Erythroblast (primary cell): ENCODE measurements at regions not wholly inside any gene's neighbourhood (a gene's known extent, or its start where the extent isn't known, plus 50 kb on each side); places are given as distances from the start of the nearest gene placed in this dataset.

Source experiments
- GATA1 ChIP-seq: IDR thresholded peaks from 2 replicates; pipeline ENCODE4 v1.6.1; 2011; ENCODE audit warnings: low read depth, mild to moderate bottlenecking, control low read depth, low read length, moderate library complexity
- POLR2A ChIP-seq: IDR thresholded peaks from 2 replicates; pipeline ENCODE4 v1.6.1; 2011; ENCODE audit warnings: mild to moderate bottlenecking, low read length

DNA sequence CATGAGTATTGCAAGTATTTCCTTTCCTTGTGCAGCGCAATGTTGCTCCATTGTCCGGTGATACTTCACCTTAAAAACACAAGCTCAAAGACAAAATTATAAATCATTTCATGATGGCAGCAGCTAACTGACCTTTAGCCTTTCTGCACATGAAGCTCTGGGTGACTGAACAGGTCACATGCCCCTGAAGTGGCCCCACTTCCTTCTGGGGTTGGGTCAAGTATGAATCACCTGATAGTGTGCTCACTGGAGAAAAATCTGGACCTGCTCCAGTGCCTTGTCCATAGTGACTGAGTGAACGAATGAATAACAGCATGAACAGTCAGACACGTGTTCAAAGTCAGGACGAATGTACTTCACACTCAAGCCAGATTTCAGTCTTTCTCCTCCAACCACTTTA lies 658.9 kb downstream of the NPHP4 start:
- TF ChIP-seq POLR2A, result no peak
- TF ChIP-seq GATA1, result no peak
